ENCODE measurements at regions not wholly inside any gene's neighbourhood (a gene's known extent, or its start where the extent isn't known, plus 50 kb on each side); places are given as distances from the start of the nearest gene placed in this dataset.
"Not testable (repeated sequence)": the region's sequence is repeated elsewhere in the genome, so short reads cannot be mapped to it uniquely, and the experiment has no call there.

GRCh38 chr9:95568735-95569134 lies 52.0 kb upstream of the PTCH1 start:
- not testable (repeated sequence) for TF ChIP-seq CTCF (IDR thresholded peaks at IDR 0.05; ENCODE audit: poor library complexity); EZH2 (IDR thresholded peaks at IDR 0.05; ENCODE audit: borderline replicate concordance); EZH2phosphoT487 (IDR thresholded peaks at IDR 0.05; ENCODE audit: low read depth, severe bottlenecking, unreplicated experiment)
